Heart left ventricle (tissue), 13 donors: ENCODE measurements at regions not wholly inside any gene's neighbourhood (a gene's known extent, or its start where the extent isn't known, plus 50 kb on each side); places are given as distances from the start of the nearest gene placed in this dataset.

Experiments
- POLR2A ChIP-seq, 2 donors: fragments of 450-650 bp; IDR thresholded peaks; one replicate each; pipeline ENCODE4 v1.6.1; 2017; ENCODE audit warnings: antibody characterized with exemption in 2 of 2, mild to moderate bottlenecking in 2 of 2, moderate library complexity in 2 of 2
- TF ChIP-seq, protein P1 (sequence below), 12 donors: fragments of 200-600 bp; sonication (generic) in 4 of 12; IDR thresholded peaks; one replicate each; pipeline versions ENCODE4 v1.5.0 to v1.8.0; 2018 to 2022; ENCODE audit warnings: antibody characterized with exemption in 12 of 12, mild to moderate bottlenecking in 5 of 12
- donor health status: ischemic (EF 13 %, LVEDD 7.1; RV severe dilation, severe dysfunction).
- donor health status: DM: no; HTN: yes; CAD: no.
- donor health status: DM: no; HTN: no; CAD: no.
- donor health status: ischemic (EF 25% LVEDD 6.9; RV normal size, moderate dysfunction).
- donor health status: ischemic (EF 25% LVEDD 5.7; RV mildly dilated, moderate dysfunction).
- donor health status: ischemic (EF 35%, LVEDD 5.7; RV mildly dilated, moderate dysfunction).
- donor health status: nonischemic (EF 11% LVEDD 7.7; RV severe dilation, severe dysfunction).
- donor health status: DM: yes; HTN: yes; CAD: no.
- donor health status: PGD.
- donor health status: ischemic (EF 29% LVEDD 5.4; RV normal size, mild dysfunction).
- donor health status: nonischemic (EF 23%, LVEDD 6.1; RV moderate dilation, normal function).

DNA sequence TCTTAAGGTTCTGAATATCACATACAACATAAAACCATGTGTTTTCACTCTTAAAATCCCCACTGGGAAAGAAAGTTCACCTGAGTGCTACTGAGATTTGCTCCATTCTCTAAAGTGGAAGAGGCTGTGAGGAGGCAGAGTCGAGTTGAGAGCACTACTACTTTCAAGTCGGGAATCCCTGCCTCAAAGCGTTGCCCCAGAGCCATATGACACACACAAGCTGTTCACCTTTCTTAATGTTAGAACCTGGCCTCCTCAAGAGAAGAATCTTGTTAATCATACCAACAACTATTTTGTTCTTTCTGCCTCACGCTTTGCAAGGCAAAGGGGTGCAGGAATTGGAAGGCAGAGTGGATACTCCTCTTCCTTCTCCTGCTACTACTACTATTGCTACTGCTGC, 149.7 kb upstream of the DAAM1 start:
- TF ChIP-seq, protein P1, sequence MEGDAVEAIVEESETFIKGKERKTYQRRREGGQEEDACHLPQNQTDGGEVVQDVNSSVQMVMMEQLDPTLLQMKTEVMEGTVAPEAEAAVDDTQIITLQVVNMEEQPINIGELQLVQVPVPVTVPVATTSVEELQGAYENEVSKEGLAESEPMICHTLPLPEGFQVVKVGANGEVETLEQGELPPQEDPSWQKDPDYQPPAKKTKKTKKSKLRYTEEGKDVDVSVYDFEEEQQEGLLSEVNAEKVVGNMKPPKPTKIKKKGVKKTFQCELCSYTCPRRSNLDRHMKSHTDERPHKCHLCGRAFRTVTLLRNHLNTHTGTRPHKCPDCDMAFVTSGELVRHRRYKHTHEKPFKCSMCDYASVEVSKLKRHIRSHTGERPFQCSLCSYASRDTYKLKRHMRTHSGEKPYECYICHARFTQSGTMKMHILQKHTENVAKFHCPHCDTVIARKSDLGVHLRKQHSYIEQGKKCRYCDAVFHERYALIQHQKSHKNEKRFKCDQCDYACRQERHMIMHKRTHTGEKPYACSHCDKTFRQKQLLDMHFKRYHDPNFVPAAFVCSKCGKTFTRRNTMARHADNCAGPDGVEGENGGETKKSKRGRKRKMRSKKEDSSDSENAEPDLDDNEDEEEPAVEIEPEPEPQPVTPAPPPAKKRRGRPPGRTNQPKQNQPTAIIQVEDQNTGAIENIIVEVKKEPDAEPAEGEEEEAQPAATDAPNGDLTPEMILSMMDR (IDR thresholded peaks at IDR 0.05): no peak
- no peak for TF ChIP-seq POLR2A (IDR thresholded peaks at IDR 0.05)
